ENCODE measurements at regions not wholly inside any gene's neighbourhood (a gene's known extent, or its start where the extent isn't known, plus 50 kb on each side); places are given as distances from the start of the nearest gene placed in this dataset.
"Not testable (repeated sequence)": the region's sequence is repeated elsewhere in the genome, so short reads cannot be mapped to it uniquely, and the experiment has no call there.

GRCh38 chr16:29578898-29579297 lies 72.7 kb upstream of the NPIPB12 start:
- DNase-seq: not testable (repeated sequence)

- DNase-seq: not testable (repeated sequence)
Observed at GRCh38 chr16:29581764-29582163, 75.6 kb upstream of the NPIPB12 start.

- DNase-seq: not testable (repeated sequence)
Observed at GRCh38 chr16:29591919-29592318, 71.1 kb upstream of the SPN start.

GRCh38 chr16:29594269-29594925 lies 68.7 kb upstream of the SPN start:
- peak; percentile 62 for DNase-seq

GRCh38 chr16:29594926-29595838 lies 67.9 kb upstream of the SPN start:
- peak; percentile 92 for DNase-seq

- DNase-seq: peak; percentile 7
Observed at GRCh38 chr16:29597030-29597429, 66.0 kb upstream of the SPN start.

- DNase-seq: peak; percentile 63
Observed at GRCh38 chr16:29600111-29601000, 62.7 kb upstream of the SPN start.

- DNase-seq: peak; percentile 35
Observed at GRCh38 chr16:29602247-29602625, 60.8 kb upstream of the SPN start.

GRCh38 chr16:29602683-29603088 lies 60.4 kb upstream of the SPN start:
- not testable (repeated sequence) for DNase-seq

- peak; percentile 25 for DNase-seq
Observed at GRCh38 chr16:29604631-29605549, 58.2 kb upstream of the SPN start.

- not testable (repeated sequence) for DNase-seq
Observed at GRCh38 chr16:29605593-29606205, 57.3 kb upstream of the SPN start.

GRCh38 chr16:29606669-29607427 lies 56.2 kb upstream of the SPN start:
- peak; percentile 21 for DNase-seq

GRCh38 chr16:29607428-29607823 lies 55.6 kb upstream of the SPN start:
- not testable (repeated sequence) for DNase-seq

GRCh38 chr16:29612381-29613306 lies 50.4 kb upstream of the SPN start:
- not testable (repeated sequence) for DNase-seq
